K562 (cell line): ENCODE measurements at regions not wholly inside any gene's neighbourhood (a gene's known extent, or its start where the extent isn't known, plus 50 kb on each side); places are given as distances from the start of the nearest gene placed in this dataset.

Experiments
- AFF1 ChIP-seq, 2 experiments: fragments of 450-650 bp; IDR thresholded peaks; 2 replicates each; pipeline ENCODE4 v1.6.1; 2018; ENCODE audit warnings: mild to moderate bottlenecking in 2 of 2, low read depth in 1 of 2; ENCODE audit not compliant: partially characterized antibody in 2 of 2
- CBX1 ChIP-seq: sonication (generic); IDR thresholded peaks from 2 replicates; pipeline ENCODE4 v1.6.1; 2016; ENCODE audit warnings: antibody characterized with exemption, low read depth, mild to moderate bottlenecking
- NUFIP1 ChIP-seq: fragments of 450-650 bp; IDR thresholded peaks from 2 replicates; pipeline ENCODE4 v1.6.1; 2018; ENCODE audit not compliant: partially characterized antibody
- RBM14 ChIP-seq: fragments of 200-400 bp; formaldehyde crosslinking; IDR thresholded peaks from 2 replicates; pipeline ENCODE4 v1.6.1; 2018; ENCODE audit warnings: low read depth, mild to moderate bottlenecking, low read length, moderate library complexity, borderline replicate concordance; ENCODE audit not compliant: insufficient read depth
- RFX1 ChIP-seq: fragments of 450-650 bp; IDR thresholded peaks from 2 replicates; pipeline ENCODE4 v1.6.1; 2016; ENCODE audit warnings: mild to moderate bottlenecking, moderate library complexity
- SPI1 ChIP-seq: IDR thresholded peaks from 2 replicates; pipeline ENCODE4 v1.6.1; 2011; ENCODE audit warnings: low read depth, low read length, control low read depth, borderline replicate concordance
- TBP ChIP-seq: optimal IDR thresholded peaks from 2 replicates; pipeline ENCODE3; 2011; ENCODE audit warnings: low read depth, low read length, improper control_type of control experiment
- THRAP3 ChIP-seq: fragments of 450-650 bp; IDR thresholded peaks from 2 replicates; pipeline ENCODE4 v1.6.1; 2016; ENCODE audit warnings: mild to moderate bottlenecking, inconsistent platforms, borderline replicate concordance
- XRCC3 ChIP-seq: fragments of 450-650 bp; IDR thresholded peaks from 2 replicates; pipeline ENCODE4 v1.6.1; 2017; ENCODE audit warnings: mild to moderate bottlenecking, moderate library complexity
- TF ChIP-seq, protein P1 (sequence below): fragments of 450-650 bp; formaldehyde crosslinking; IDR thresholded peaks from 2 replicates; pipeline ENCODE4 v1.4.0; 2020; ENCODE audit warnings: mild to moderate bottlenecking, mixed read lengths
- TF ChIP-seq, protein P2 (sequence below): sonication (generic); formaldehyde crosslinking; IDR thresholded peaks from 2 replicates; pipeline ENCODE4 v1.8.0; 2022; ENCODE audit warnings: mild to moderate bottlenecking, missing genetic modification reagents
- TF ChIP-seq, protein P3 (sequence below): fragments of 250-450 bp; sonication (Bioruptor Pico); IDR thresholded peaks from 2 replicates; pipeline ENCODE4 v1.4.0; 2020; ENCODE audit warnings: borderline replicate concordance
- TF ChIP-seq, protein P4 (sequence below), 2 experiments: fragments of 450-650 bp in 1 of 2; sonication (generic) in 1 of 2; formaldehyde crosslinking in 1 of 2; IDR thresholded peaks in 1 of 2; conservative IDR thresholded peaks in 1 of 2; 2 replicates each; pipeline versions ENCODE4 v1.6.1 to v1.8.1; 2016 to 2023; ENCODE audit warnings: mild to moderate bottlenecking in 2 of 2, moderate library complexity in 2 of 2, inconsistent platforms in 1 of 2, missing genetic modification reagents in 1 of 2

DNA sequence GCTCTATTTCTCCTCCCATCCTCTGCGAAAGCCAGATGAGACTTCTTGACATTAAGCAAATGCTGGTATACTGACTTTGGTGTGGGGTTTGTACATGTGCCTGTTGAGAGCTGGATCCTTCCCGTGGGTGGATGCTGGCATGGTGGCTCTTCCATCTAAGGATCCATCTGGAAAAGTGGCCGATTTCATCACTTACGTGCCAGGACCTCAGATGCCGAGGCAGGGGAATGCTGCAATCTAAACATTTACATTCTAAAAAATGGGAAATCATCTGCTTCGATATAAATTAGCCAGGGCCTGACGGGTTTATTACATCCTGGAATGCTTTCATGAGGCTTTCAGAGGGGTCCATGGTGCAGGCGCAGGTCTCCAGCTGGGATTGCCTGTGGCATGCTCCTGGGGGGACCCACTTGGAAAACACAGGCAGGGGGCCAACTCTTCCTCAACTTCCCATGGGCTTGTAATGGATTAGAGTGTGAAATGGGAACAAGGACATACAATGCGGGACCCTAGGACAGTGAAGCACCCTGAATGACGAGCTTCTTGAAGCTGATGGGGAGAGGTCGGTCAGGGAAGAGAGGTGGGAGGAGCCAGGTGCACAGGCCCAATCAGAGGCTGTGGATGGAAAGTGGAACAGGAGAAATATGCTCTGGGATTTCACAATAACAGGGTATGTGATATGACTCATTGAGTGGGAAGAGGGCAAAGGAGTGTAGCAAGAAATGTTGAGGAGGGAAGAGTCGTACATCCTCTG is 105.5 kb upstream of the PITX1 start (continued):
- TF ChIP-seq CBX1 (no peak), RFX1 (no peak), THRAP3 (no peak), SPI1 (no peak), AFF1 (IDR thresholded peaks at IDR 0.05; ENCODE audit: low read depth in 1 of 2, partially characterized antibody in 2 of 2) (no peak), NUFIP1 (no peak), TBP (no peak), RBM14 (no peak), XRCC3 (no peak)
- TF ChIP-seq, protein P1, sequence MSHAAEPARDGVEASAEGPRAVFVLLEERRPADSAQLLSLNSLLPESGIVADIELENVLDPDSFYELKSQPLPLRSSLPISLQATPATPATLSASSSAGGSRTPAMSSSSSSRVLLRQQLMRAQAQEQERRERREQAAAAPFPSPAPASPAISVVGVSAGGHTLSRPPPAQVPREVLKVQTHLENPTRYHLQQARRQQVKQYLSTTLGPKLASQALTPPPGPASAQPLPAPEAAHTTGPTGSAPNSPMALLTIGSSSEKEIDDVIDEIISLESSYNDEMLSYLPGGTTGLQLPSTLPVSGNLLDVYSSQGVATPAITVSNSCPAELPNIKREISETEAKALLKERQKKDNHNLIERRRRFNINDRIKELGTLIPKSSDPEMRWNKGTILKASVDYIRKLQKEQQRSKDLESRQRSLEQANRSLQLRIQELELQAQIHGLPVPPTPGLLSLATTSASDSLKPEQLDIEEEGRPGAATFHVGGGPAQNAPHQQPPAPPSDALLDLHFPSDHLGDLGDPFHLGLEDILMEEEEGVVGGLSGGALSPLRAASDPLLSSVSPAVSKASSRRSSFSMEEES (CRISPR knock-in tag) = no peak
- TF ChIP-seq, protein P2, sequence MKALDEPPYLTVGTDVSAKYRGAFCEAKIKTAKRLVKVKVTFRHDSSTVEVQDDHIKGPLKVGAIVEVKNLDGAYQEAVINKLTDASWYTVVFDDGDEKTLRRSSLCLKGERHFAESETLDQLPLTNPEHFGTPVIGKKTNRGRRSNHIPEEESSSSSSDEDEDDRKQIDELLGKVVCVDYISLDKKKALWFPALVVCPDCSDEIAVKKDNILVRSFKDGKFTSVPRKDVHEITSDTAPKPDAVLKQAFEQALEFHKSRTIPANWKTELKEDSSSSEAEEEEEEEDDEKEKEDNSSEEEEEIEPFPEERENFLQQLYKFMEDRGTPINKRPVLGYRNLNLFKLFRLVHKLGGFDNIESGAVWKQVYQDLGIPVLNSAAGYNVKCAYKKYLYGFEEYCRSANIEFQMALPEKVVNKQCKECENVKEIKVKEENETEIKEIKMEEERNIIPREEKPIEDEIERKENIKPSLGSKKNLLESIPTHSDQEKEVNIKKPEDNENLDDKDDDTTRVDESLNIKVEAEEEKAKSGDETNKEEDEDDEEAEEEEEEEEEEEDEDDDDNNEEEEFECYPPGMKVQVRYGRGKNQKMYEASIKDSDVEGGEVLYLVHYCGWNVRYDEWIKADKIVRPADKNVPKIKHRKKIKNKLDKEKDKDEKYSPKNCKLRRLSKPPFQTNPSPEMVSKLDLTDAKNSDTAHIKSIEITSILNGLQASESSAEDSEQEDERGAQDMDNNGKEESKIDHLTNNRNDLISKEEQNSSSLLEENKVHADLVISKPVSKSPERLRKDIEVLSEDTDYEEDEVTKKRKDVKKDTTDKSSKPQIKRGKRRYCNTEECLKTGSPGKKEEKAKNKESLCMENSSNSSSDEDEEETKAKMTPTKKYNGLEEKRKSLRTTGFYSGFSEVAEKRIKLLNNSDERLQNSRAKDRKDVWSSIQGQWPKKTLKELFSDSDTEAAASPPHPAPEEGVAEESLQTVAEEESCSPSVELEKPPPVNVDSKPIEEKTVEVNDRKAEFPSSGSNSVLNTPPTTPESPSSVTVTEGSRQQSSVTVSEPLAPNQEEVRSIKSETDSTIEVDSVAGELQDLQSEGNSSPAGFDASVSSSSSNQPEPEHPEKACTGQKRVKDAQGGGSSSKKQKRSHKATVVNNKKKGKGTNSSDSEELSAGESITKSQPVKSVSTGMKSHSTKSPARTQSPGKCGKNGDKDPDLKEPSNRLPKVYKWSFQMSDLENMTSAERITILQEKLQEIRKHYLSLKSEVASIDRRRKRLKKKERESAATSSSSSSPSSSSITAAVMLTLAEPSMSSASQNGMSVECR = no peak
- TF ChIP-seq, protein P3, sequence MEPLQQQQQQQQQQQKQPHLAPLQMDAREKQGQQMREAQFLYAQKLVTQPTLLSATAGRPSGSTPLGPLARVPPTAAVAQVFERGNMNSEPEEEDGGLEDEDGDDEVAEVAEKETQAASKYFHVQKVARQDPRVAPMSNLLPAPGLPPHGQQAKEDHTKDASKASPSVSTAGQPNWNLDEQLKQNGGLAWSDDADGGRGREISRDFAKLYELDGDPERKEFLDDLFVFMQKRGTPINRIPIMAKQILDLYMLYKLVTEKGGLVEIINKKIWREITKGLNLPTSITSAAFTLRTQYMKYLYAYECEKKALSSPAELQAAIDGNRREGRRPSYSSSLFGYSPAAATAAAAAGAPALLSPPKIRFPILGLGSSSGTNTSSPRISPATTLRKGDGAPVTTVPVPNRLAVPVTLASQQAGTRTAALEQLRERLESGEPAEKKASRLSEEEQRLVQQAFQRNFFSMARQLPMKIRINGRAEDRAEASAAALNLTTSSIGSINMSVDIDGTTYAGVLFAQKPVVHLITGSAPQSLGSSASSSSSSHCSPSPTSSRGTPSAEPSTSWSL (CRISPR knock-in tag) = no peak
- TF ChIP-seq, protein P4, sequence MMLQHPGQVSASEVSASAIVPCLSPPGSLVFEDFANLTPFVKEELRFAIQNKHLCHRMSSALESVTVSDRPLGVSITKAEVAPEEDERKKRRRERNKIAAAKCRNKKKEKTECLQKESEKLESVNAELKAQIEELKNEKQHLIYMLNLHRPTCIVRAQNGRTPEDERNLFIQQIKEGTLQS (IDR thresholded peaks at IDR 0.05) = peak; percentile 86
- TF ChIP-seq, protein P4 (CRISPR knock-in tag; conservative IDR thresholded peaks at IDR 0.05) = no peak
